ENCODE measurements at regions not wholly inside any gene's neighbourhood (a gene's known extent, or its start where the extent isn't known, plus 50 kb on each side); places are given as distances from the start of the nearest gene placed in this dataset.
"Not testable (repeated sequence)": the region's sequence is repeated elsewhere in the genome, so short reads cannot be mapped to it uniquely, and the experiment has no call there.

DNA sequence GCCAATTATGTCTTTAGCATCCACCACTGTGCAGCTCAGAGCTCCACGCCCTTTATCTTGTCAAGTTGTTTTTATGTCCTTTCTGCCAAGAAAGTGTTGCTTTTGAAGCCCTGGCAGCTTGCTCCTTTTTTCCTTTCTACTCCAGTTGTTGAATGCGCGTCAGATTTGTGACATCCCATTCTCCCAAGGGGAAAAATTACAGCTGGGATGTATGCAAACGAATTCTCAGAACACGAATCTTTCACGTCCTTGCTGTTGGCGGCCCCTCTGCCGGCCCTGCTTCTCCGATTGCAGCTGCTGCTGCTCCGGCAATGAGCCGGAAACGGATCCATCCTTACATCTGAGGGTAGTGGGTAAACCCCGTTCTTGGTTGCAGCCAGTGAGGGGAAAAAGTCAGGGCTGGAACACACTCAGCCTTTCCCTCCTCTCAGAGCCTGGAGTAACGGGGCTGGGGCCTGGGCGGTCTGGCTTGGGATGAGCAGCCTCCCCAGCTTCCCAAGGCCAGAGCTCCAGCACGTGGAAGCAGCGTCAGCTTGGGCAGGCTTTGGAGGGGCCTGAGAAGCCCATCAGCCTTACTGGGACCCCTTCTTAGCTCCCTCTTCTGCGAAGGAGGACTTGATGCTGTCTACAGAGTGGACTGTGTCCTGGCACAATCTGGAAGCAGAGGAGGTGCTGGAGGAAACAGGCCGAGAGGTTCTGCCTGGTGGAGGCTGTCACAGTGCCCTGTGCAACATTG, 79.0 kb upstream of the CHST15 start:
- intact Hi-C loops (cut with DNase I): no loop called here
- FAIRE-seq: no peak
- no peaks in the 10 kb centered on the region for H3K36me3 ChIP-seq
- TF ChIP-seq, protein P1, sequence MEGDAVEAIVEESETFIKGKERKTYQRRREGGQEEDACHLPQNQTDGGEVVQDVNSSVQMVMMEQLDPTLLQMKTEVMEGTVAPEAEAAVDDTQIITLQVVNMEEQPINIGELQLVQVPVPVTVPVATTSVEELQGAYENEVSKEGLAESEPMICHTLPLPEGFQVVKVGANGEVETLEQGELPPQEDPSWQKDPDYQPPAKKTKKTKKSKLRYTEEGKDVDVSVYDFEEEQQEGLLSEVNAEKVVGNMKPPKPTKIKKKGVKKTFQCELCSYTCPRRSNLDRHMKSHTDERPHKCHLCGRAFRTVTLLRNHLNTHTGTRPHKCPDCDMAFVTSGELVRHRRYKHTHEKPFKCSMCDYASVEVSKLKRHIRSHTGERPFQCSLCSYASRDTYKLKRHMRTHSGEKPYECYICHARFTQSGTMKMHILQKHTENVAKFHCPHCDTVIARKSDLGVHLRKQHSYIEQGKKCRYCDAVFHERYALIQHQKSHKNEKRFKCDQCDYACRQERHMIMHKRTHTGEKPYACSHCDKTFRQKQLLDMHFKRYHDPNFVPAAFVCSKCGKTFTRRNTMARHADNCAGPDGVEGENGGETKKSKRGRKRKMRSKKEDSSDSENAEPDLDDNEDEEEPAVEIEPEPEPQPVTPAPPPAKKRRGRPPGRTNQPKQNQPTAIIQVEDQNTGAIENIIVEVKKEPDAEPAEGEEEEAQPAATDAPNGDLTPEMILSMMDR (IDR thresholded peaks at IDR 0.05): no peak
- no peak for ATAC-seq
- WGBS, 2 donors: 66 to 69% methylated on average over 19 of the region's 19 CpGs
- no peaks in the 10 kb centered on the region for H3K27me3 ChIP-seq
- H3K9me3 ChIP-seq: no peaks in the 10 kb centered on the region
- no peak overlapping the region for H3K4me3 ChIP-seq
- H3K27ac ChIP-seq: no peak overlapping the region
- no peaks in the 10 kb centered on the region for H3K4me1 ChIP-seq
- no peak for DNase-seq

DNA sequence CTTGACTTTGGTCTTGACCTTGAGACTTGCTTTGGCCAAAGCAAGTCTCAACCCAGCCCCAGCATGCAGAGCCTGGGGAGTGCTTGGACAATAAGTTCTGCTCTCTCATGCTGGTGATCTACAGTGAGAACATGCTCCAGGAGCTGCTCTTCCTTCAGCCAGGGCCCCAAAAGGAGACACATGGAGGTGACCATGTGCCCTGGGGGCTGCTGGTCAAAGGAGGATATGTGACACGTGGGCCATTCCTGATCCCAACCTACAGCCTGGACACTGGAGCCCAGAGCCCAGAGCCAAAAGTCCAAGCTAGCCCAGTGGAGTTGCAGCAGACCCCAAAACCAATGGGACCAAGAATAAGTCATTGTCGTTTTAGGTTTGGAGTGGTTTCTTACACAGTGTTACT, 78.2 kb upstream of the CHST15 start:
- WGBS, 2 donors: 60 to 67% methylated on average over 2 of the region's 2 CpGs
- no peaks in the 10 kb centered on the region for H3K4me1 ChIP-seq
- no peaks in the 10 kb centered on the region for H3K27me3 ChIP-seq
- H3K27ac ChIP-seq: no peak overlapping the region
- no peak for FAIRE-seq
- no peak for ATAC-seq
- no peak for DNase-seq
- no peaks in the 10 kb centered on the region for H3K9me3 ChIP-seq
- intact Hi-C loops (cut with DNase I): no loop called here
- no peaks in the 10 kb centered on the region for H3K36me3 ChIP-seq
- no peak overlapping the region for H3K4me3 ChIP-seq
- TF ChIP-seq, protein P1 (IDR thresholded peaks at IDR 0.05): no peak

GRCh38 chr10:124170631-124171030, 77.2 kb upstream of the CHST15 start:
- no peaks in the 10 kb centered on the region for H3K9me3 ChIP-seq
- no peak overlapping the region for H3K27ac ChIP-seq
- FAIRE-seq (no peak), ATAC-seq (no peak), DNase-seq (no peak)
- H3K4me1 ChIP-seq: no peaks in the 10 kb centered on the region
- intact Hi-C loops (cut with DNase I): no loop called here
- H3K27me3 ChIP-seq: no peaks in the 10 kb centered on the region
- H3K4me3 ChIP-seq: no peak overlapping the region
- TF ChIP-seq, protein P1 (IDR thresholded peaks at IDR 0.05): no peak
- H3K36me3 ChIP-seq: no peaks in the 10 kb centered on the region
- WGBS, 2 donors: 73 to 75% methylated on average over 7 of the region's 7 CpGs

- no peaks in the 10 kb centered on the region for H3K4me1 ChIP-seq
- no peak for ATAC-seq
- no peak for FAIRE-seq
- no peaks in the 10 kb centered on the region for H3K9me3 ChIP-seq
- H3K4me3 ChIP-seq: no peak overlapping the region
- intact Hi-C loops (cut with DNase I): no loop called here
- no peak overlapping the region for H3K27ac ChIP-seq
- DNase-seq: no peak
- H3K36me3 ChIP-seq: no peaks in the 10 kb centered on the region
- H3K27me3 ChIP-seq: no peaks in the 10 kb centered on the region
- WGBS, 2 donors: 71 to 74% methylated on average over 17 of the region's 17 CpGs
- TF ChIP-seq, protein P1 (IDR thresholded peaks at IDR 0.05): no peak
Observed at GRCh38 chr10:124168991-124169802, 75.8 kb upstream of the CHST15 start.

DNA sequence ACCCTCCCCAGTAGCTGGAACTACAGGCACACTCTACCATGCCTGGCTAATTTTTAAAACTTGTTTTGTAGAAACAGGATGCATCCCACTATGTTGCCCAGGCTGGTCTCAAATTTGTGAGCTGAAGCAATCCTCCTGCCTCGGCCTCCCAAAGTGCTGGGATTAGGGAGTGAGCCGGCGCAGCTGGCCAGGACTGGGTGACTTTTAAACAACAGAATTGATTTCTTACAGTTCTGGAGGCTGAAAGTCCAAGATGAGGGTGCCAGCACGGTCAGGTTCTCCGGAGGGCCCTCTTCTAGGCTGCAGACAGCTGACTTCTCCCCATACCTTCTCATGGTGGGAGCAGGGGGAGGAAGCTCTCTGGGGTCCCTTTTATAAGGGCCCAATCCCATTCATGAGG, 75.2 kb upstream of the CHST15 start:
- intact Hi-C loops (cut with DNase I): no loop called here
- no peak for FAIRE-seq
- Histone ChIP-seq H3K36me3 (no peaks in the 10 kb centered on the region), H3K4me3 (no peak overlapping the region), H3K4me1 (no peaks in the 10 kb centered on the region), H3K27ac (no peak overlapping the region), H3K27me3 (no peaks in the 10 kb centered on the region), H3K9me3 (no peaks in the 10 kb centered on the region)
- no peak for DNase-seq
- TF ChIP-seq, protein P1 (IDR thresholded peaks at IDR 0.05): no peak
- 70 to 74% methylated on average over 5 of the region's 5 CpGs for WGBS, 2 donors
- no peak for ATAC-seq

GRCh38 chr10:124167925-124168324, 74.5 kb upstream of the CHST15 start:
- WGBS, 2 donors: 84 to 87% methylated on average over 5 of the region's 5 CpGs
- H3K27ac ChIP-seq; DNase-seq; FAIRE-seq; ATAC-seq; H3K27me3 ChIP-seq; H3K4me3 ChIP-seq; H3K4me1 ChIP-seq; H3K36me3 ChIP-seq; H3K9me3 ChIP-seq; intact Hi-C loops (cut with DNase I): not testable (repeated sequence)
